Mammary epithelial cell (primary cell): ENCODE measurements at regions not wholly inside any gene's neighbourhood (a gene's known extent, or its start where the extent isn't known, plus 50 kb on each side); places are given as distances from the start of the nearest gene placed in this dataset.

Source experiments
- CTCF ChIP-seq, 2 donors: IDR thresholded peaks in 1 of 2; conservative IDR thresholded peaks in 1 of 2; 2 replicates each; pipeline ENCODE4 v1.5.1; 2011 to 2012; ENCODE audit warnings: inconsistent platforms in 2 of 2, low read length in 2 of 2, mild to moderate bottlenecking in 2 of 2, control low read depth in 1 of 2, low read depth in 1 of 2; ENCODE audit not compliant: insufficient read depth in 1 of 2; ENCODE audit errors: extremely low read depth in 1 of 2
- EZH2 ChIP-seq: IDR thresholded peaks from 2 replicates; pipeline ENCODE4 v1.6.1; 2012; ENCODE audit warnings: low read length, inconsistent platforms, borderline replicate concordance

- TF ChIP-seq CTCF (conservative IDR thresholded peaks at IDR 0.05 in 1 of 2, IDR thresholded peaks at IDR 0.05 in 1 of 2; ENCODE audit: extremely low read depth in 1 of 2, insufficient read depth in 1 of 2, low read depth in 1 of 2, low read length in 2 of 2) (no peak), EZH2 (no peak)
These were observed 637.3 kb downstream of the USP25 start for GRCh38 chr21:16367079-16367478.
